T-helper 17 cell (primary cell): ENCODE measurements at regions not wholly inside any gene's neighbourhood (a gene's known extent, or its start where the extent isn't known, plus 50 kb on each side); places are given as distances from the start of the nearest gene placed in this dataset.
"Not testable (repeated sequence)": the region's sequence is repeated elsewhere in the genome, so short reads cannot be mapped to it uniquely, and the experiment has no call there.

Experiments
- ATAC-seq: fragments of 150-1000 bp; cut with Tn5 transposase; 2 replicates; pipeline ENCODE4 v1.10.0; 2021; ENCODE audit warnings: mild to moderate bottlenecking, moderate library complexity
- DNase-seq, 3 donors: peaks; one replicate each; pipeline versions ENCODE4 v3.0.0 to v3.0.0-alpha.2; 2020 to 2021
- H3K9me3 ChIP-seq: one replicate; pipeline ENCODE4 v1.7.0; 2013; ENCODE audit warnings: low read length, mild to moderate bottlenecking; ENCODE audit not compliant: control insufficient read depth, poor library complexity, severe bottlenecking
- H3K27ac Mint-ChIP-seq: one replicate; pipeline ENCODE4 v1.8.0; 2022; ENCODE audit warnings: mild to moderate bottlenecking, moderate library complexity, mixed read lengths
- H3K27me3 Mint-ChIP-seq: one replicate; pipeline ENCODE4 v1.8.0; 2022; ENCODE audit warnings: mixed read lengths
- H3K36me3 Mint-ChIP-seq: one replicate; pipeline ENCODE4 v1.8.0; 2022; ENCODE audit warnings: low read depth, mixed read lengths
- H3K4me1 Mint-ChIP-seq: one replicate; pipeline ENCODE4 v1.8.0; 2022; ENCODE audit warnings: mild to moderate bottlenecking, mixed read lengths
- H3K4me3 Mint-ChIP-seq: one replicate; pipeline ENCODE4 v1.8.0; 2022; ENCODE audit warnings: mild to moderate bottlenecking, moderate library complexity, mixed read lengths

GRCh38 chr7:68725843-68726785 lies 872.2 kb upstream of the AUTS2 start:
- no peaks in the 10 kb centered on the region for H3K4me1 Mint-ChIP-seq
- DNase-seq, result no peak
- no peaks in the 10 kb centered on the region for H3K36me3 Mint-ChIP-seq
- H3K9me3 ChIP-seq, result peaks cover 2% of the 10 kb centered on the region
- H3K4me3 Mint-ChIP-seq, result no peak overlapping the region
- no peaks in the 10 kb centered on the region for H3K27me3 Mint-ChIP-seq
- H3K27ac Mint-ChIP-seq, result no peak overlapping the region
- no peak for ATAC-seq

GRCh38 chr7:68728720-68729119 lies 869.6 kb upstream of the AUTS2 start:
- not testable (repeated sequence) for DNase-seq, H3K4me1 Mint-ChIP-seq, ATAC-seq, H3K27me3 Mint-ChIP-seq, H3K9me3 ChIP-seq, H3K27ac Mint-ChIP-seq, H3K36me3 Mint-ChIP-seq, H3K4me3 Mint-ChIP-seq

DNA sequence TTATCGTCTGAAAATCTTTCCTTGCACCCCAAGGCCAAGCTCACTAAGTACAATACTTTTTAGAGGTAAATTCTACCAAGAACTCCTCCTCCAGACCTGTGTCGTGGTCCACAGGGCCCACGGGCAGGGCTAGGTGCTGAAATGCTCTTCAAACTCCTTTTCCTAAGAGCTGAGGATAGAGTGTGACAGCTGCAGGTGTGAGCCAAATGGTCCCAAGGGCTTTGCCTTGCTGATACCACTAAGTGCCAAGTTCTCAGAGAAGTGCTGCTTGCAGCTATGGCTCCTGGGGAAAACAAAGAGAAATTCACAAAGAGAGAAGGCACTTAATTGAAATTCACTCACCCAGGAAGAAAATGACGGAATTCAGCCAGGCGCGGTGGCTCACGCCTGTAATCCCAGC lies 868.9 kb upstream of the AUTS2 start:
- no peak for ATAC-seq
- Mint-ChIP-seq H3K36me3 (no peaks in the 10 kb centered on the region), H3K4me3 (no peak overlapping the region), H3K4me1 (no peaks in the 10 kb centered on the region), H3K27me3 (no peaks in the 10 kb centered on the region), H3K27ac (no peak overlapping the region)
- DNase-seq, result no peak
- H3K9me3 ChIP-seq, result peaks cover 2% of the 10 kb centered on the region

GRCh38 chr7:68730194-68730593 lies 868.1 kb upstream of the AUTS2 start:
- Mint-ChIP-seq H3K4me3 (no peak overlapping the region), H3K27ac (no peak overlapping the region), H3K4me1 (no peaks in the 10 kb centered on the region), H3K36me3 (no peaks in the 10 kb centered on the region), H3K27me3 (no peaks in the 10 kb centered on the region)
- DNase-seq (no peak), ATAC-seq (no peak)
- peaks cover 2% of the 10 kb centered on the region for H3K9me3 ChIP-seq

DNA sequence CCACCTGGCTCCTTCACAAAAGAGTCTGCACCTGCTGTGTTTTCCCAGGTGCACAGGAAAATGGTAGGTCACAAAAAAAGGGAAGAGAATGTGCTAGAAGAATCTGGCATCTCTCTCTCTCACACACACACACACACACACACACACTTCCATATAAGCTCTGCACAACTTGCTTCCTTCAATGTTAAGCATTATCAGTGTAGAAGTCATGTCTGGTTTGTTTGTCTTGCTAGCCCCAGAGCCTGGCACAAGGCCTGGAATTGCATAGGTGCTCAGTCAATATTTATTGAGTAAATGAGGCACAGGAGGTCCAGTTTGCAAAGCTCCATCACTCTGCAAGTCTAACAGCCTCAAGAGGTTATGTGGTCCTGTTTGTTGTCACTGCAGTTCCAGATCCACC lies 867.3 kb upstream of the AUTS2 start:
- H3K27me3 Mint-ChIP-seq, result no peaks in the 10 kb centered on the region
- H3K36me3 Mint-ChIP-seq, result no peaks in the 10 kb centered on the region
- DNase-seq, result no peak
- no peaks in the 10 kb centered on the region for H3K4me1 Mint-ChIP-seq
- H3K4me3 Mint-ChIP-seq, result no peak overlapping the region
- H3K9me3 ChIP-seq, result peaks cover under 1% of the 10 kb centered on the region
- no peak overlapping the region for H3K27ac Mint-ChIP-seq
- ATAC-seq, result no peak

- no peak for DNase-seq
Observed at GRCh38 chr7:68733219-68734153, 864.8 kb upstream of the AUTS2 start.

GRCh38 chr7:68734431-68734830 lies 863.8 kb upstream of the AUTS2 start:
- no peak overlapping the region for H3K4me3 Mint-ChIP-seq
- no peaks in the 10 kb centered on the region for H3K9me3 ChIP-seq
- H3K36me3 Mint-ChIP-seq, result no peaks in the 10 kb centered on the region
- no peak overlapping the region for H3K27ac Mint-ChIP-seq
- H3K27me3 Mint-ChIP-seq, result no peaks in the 10 kb centered on the region
- ATAC-seq (no peak), DNase-seq (no peak)
- no peaks in the 10 kb centered on the region for H3K4me1 Mint-ChIP-seq

More at GRCh38 chr7:68733219-68734153, 864.8 kb upstream of the AUTS2 start:
- Mint-ChIP-seq H3K4me1 (no peaks in the 10 kb centered on the region), H3K27ac (no peak overlapping the region), H3K4me3 (no peak overlapping the region), H3K36me3 (no peaks in the 10 kb centered on the region), H3K27me3 (no peaks in the 10 kb centered on the region)
- no peak for ATAC-seq
- H3K9me3 ChIP-seq, result no peaks in the 10 kb centered on the region

DNA sequence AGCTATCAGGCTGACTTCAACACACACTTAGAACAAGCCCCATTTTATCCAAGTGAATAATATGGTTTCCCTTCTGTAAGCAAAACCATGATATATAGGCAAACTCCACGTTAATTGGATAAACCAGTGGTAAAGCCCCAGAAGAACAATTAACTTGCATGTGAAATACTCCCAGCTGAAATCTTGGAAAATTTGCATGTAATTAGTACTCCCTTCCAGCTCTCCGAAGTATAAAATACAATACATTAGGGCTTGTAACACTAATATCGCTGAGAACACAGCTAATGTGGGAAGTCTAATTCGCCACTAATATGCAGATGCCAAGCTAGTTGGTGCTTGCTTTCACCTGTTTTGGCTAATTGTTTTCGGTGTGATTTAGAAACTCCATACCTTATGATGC lies 859.0 kb upstream of the AUTS2 start:
- H3K4me1 Mint-ChIP-seq, result no peaks in the 10 kb centered on the region
- no peak overlapping the region for H3K27ac Mint-ChIP-seq
- ATAC-seq, result no peak
- no peaks in the 10 kb centered on the region for H3K27me3 Mint-ChIP-seq
- H3K36me3 Mint-ChIP-seq, result no peaks in the 10 kb centered on the region
- H3K4me3 Mint-ChIP-seq, result no peak overlapping the region
- no peaks in the 10 kb centered on the region for H3K9me3 ChIP-seq
- DNase-seq, result no peak

- no peaks in the 10 kb centered on the region for H3K4me1 Mint-ChIP-seq
- DNase-seq, result no peak
- no peaks in the 10 kb centered on the region for H3K27me3 Mint-ChIP-seq
- H3K4me3 Mint-ChIP-seq, result no peak overlapping the region
- no peaks in the 10 kb centered on the region for H3K36me3 Mint-ChIP-seq
- no peaks in the 10 kb centered on the region for H3K9me3 ChIP-seq
- no peak overlapping the region for H3K27ac Mint-ChIP-seq
- ATAC-seq, result no peak
Observed at GRCh38 chr7:68744036-68744435, 854.2 kb upstream of the AUTS2 start.

- no peaks in the 10 kb centered on the region for H3K27me3 Mint-ChIP-seq
Observed at GRCh38 chr7:68748934-68749900, 849.1 kb upstream of the AUTS2 start.

DNA sequence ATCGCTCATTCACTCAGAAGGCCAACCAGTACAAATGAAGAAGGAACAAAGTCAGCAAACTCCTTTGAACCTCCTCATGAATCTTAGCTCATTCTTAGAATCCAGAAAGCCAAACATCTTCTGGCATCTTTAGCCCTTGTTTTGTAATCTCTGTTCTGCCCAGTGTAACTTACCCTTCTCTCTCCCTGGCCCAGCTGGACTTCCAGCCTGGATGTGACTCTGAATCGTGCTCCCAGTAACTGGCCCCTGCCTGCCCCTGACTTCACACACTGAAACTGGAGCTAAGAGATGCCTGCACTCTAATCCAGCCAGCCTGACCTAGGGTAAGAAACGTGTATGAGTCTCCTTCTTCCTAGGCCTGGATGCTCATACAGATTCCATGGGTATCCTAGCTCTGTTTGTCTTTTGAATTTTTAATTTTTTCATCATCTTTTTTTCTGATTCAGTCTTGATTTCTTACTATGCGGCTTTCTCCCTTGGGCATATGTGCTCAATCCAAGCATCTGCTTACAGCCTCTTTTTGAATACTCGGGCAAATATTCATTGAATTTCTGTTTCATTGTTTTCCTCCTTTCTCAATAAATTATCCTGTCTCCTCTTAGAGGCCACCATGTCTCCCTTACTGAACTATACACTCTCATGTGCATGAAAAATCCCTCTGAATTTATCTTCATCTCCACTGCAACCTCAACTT lies 845.6 kb upstream of the AUTS2 start:
- Mint-ChIP-seq H3K27me3 (no peaks in the 10 kb centered on the region), H3K36me3 (no peaks in the 10 kb centered on the region), H3K27ac (no peak overlapping the region), H3K4me3 (no peak overlapping the region), H3K4me1 (no peaks in the 10 kb centered on the region)
- DNase-seq (no peak), ATAC-seq (no peak)
- H3K9me3 ChIP-seq, result no peaks in the 10 kb centered on the region

More at GRCh38 chr7:68748934-68749900, 849.1 kb upstream of the AUTS2 start:
- Mint-ChIP-seq H3K36me3 (no peaks in the 10 kb centered on the region), H3K4me1 (no peaks in the 10 kb centered on the region), H3K27ac (no peak overlapping the region), H3K4me3 (no peak overlapping the region)
- DNase-seq (no peak), ATAC-seq (no peak)
- H3K9me3 ChIP-seq, result no peaks in the 10 kb centered on the region

DNA sequence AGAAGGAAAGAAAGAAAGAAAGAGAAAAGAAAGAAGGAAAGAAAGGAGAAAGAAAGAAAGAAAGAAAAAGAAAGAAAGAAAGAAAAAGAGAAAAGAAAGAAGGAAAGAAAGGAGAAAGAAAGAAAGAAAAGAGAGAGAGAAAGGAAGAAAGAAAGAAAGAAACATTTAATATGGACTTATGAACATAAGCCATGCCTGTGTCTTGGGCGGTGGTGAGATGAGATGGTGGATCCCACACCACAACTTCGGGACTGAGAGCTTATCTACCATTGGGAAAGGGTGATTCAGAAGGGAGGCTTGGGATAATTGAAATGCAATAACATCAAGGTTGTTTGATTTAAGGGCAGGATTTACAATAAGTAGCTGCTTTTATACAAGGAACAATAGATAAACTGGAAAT lies 843.9 kb upstream of the AUTS2 start:
- Mint-ChIP-seq H3K4me3 (no peak overlapping the region), H3K36me3 (no peaks in the 10 kb centered on the region), H3K27ac (no peak overlapping the region), H3K27me3 (no peaks in the 10 kb centered on the region), H3K4me1 (no peaks in the 10 kb centered on the region)
- DNase-seq (no peak), ATAC-seq (no peak)
- H3K9me3 ChIP-seq, result no peaks in the 10 kb centered on the region
